Stimulated activated CD8-positive, alpha-beta memory T cell treated with anti-CD3 and anti-CD28 coated beads, Interleukin-2, amount 100 ng/mL, for 48 hours (primary cell): ENCODE measurements at regions not wholly inside any gene's neighbourhood (a gene's known extent, or its start where the extent isn't known, plus 50 kb on each side); places are given as distances from the start of the nearest gene placed in this dataset.
"Not testable (repeated sequence)": the region's sequence is repeated elsewhere in the genome, so short reads cannot be mapped to it uniquely, and the experiment has no call there.

Source experiments
- DNase-seq, 2 donors: peaks; one replicate each; pipeline ENCODE4 v3.0.0-alpha.2; 2020; ENCODE audit warnings: low read depth in 2 of 2

GRCh38 chr2:193868833-193869232, 1674.1 kb upstream of the TMEFF2 start:
- no peak for DNase-seq

GRCh38 chr2:193868132-193868531, 1673.4 kb upstream of the TMEFF2 start:
- no peak for DNase-seq

- no peak for DNase-seq
Measured at GRCh38 chr2:193867454-193867853, 1672.7 kb upstream of the TMEFF2 start.

- DNase-seq, result no peak
Measured at GRCh38 chr2:193861557-193861956, 1666.8 kb upstream of the TMEFF2 start.

GRCh38 chr2:193847991-193848390, 1653.3 kb upstream of the TMEFF2 start:
- DNase-seq, result no peak

DNA sequence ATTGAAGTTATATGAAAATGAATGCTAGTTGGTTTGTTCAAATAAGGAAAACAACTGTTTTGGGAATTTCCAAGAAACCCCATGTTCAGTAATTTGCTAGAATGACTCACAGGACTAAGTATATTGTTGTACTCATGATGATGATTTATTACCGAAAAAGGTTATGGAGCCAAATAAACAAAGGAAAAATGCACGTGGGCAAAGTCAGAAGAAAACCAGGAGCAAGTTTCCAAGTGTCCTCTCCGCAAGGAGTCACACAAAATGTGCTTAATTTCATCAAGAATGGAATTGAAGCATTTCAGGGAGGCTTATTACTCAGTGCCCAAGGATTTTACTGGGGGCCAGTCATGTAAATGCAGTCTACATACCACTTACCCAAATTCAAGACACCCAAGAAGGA, 1652.4 kb upstream of the TMEFF2 start:
- no peak for DNase-seq

DNA sequence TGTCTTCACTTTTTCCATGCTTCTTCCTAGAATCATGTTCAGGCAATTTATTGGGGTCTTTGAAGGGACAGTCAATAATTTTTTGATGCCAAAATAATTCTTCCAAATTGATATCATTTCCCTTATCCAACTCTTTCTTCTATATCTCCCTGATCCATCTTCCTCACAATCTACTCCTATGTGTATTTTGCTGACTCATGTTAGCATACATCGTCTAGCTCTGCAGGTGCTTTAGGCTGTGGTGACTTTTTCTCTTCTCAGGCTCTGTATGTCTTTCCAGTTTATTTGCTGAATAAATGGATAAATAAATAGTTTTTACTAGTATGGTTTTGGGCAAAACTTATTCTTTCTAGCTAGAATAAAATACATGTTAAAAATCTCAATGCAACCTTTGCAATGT, 1650.9 kb upstream of the TMEFF2 start:
- no peak for DNase-seq

- no peak for DNase-seq
Measured at GRCh38 chr2:193843675-193844074, 1648.9 kb upstream of the TMEFF2 start.

DNA sequence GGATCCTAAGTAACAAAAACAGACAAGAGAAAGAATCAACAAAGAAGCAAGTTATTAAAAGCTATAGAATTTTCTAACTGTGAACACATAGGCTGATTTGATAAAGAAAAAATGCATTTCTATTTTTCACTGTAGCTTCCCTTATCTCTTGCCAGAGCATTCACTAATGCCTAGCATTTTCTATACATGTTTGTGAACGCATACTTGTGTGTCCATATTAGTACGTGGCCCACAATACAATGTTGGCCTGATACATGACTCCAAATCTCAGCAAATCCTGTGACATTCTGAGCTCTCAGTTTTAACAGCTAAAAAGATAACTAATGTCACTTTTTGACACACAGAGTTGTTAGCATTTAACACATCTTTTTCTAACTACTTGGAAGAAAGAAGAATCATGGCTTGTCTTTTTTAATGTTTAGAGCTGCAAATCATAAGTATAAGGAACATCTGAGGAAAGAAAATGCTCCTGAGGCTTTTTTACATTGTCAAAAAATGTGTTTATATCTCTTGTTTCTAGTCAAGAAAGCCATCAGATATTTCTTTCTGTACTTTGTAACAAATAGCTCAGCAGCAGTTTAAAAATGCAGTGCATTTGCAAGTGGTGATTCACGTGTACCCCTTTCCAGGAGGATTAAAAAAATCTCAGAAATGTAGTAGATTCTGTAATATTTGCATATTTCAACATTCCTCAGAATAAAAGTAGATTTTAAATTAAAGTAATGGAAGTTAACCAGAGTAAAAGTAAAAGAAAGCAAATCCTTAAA, 1646.8 kb upstream of the TMEFF2 start:
- no peak for DNase-seq

GRCh38 chr2:193837111-193837738, 1642.5 kb upstream of the TMEFF2 start:
- DNase-seq, result no peak

GRCh38 chr2:193836424-193837006, 1641.8 kb upstream of the TMEFF2 start:
- DNase-seq, result not testable (repeated sequence)

- not testable (repeated sequence) for DNase-seq
Measured at GRCh38 chr2:193833895-193834294, 1639.2 kb upstream of the TMEFF2 start.

DNA sequence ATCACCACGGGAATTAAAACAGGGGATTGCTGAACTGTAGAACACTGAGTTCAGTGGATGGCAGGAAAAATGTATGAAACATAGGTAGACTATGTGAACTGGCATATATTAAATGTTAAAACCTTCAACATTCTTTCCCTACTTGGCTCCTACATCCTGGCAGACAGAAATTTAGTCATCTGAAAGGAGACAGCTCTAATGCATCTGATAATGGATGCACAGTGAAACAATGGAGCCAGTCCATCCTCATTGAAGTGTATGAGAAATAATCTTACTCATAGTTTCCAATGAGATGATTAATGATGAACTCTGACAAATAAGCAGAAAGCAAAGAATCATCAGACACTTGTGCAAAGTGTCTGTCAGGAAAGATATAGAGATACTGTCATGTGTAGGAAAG, 1629.7 kb upstream of the TMEFF2 start:
- no peak for DNase-seq

DNA sequence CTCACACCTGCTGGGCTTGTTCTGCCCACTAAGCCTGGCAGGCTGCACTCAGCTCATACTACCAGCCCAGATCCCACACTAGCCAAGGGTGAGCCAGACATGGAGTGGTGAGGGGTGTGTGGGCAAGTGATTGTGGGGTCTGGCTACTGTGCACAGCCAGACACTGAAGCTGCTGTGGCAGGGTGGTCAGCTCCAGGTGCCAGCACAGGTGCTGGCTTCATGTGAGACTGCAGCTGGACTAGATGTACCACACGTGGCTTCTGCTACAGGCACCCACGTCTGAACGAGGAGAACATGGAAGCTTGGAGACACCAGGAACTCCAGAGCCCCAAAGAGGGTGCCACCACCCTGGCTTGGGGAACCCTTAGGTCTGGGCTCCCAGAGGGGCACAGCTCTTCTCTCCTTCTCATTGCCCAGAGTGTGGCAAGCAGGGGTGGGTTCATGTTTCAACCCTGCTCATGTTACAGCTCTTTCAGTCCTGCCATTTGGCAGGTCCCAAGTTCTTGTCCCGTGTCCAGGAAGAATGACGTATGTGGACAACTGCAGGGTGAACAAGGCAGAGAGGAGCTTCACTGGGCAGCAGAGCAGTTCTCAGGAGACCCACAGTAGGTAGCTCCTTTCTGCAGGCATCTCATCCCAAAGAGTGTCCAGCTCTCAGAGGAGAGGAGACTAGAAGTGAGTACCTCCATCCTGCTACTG, 1624.2 kb upstream of the TMEFF2 start:
- DNase-seq, result no peak

GRCh38 chr2:193816008-193816407, 1621.3 kb upstream of the TMEFF2 start:
- DNase-seq, result no peak

DNA sequence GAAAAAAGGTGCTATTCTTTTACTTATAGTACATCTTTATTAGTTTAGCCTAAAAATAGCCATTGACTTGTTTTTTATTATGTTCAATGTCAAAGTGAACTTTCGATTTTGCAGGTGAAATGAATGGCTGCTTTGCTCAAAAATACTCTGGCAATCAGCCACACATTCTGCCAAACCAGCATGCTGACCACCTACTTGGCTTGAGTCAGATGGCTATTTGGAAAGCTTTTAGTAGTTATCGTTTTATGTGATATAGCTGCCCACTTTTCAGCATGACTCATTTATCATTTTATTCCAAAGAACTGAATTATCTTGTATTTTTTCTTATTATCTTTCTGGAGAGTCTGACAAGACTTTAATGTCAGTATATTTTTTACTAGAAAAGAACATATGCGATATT, 1615.8 kb upstream of the TMEFF2 start:
- no peak for DNase-seq

DNA sequence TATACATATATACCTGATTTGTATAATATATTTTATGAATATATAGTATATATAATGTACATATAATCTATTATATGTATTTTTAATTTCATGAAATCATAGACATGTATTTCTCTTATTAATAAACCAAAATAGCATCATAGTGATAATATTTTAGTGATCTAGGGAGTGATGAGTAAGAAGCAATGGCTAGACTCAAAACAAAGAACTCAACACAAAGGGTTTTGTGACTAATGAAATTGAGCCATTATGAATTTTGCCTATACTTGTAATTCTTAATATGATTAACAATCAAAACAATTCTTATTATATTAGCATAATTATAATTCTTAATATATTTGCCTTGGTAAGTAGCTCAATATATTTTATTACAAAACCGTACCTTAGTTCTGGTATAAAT, 1614.1 kb upstream of the TMEFF2 start:
- DNase-seq, result no peak

DNA sequence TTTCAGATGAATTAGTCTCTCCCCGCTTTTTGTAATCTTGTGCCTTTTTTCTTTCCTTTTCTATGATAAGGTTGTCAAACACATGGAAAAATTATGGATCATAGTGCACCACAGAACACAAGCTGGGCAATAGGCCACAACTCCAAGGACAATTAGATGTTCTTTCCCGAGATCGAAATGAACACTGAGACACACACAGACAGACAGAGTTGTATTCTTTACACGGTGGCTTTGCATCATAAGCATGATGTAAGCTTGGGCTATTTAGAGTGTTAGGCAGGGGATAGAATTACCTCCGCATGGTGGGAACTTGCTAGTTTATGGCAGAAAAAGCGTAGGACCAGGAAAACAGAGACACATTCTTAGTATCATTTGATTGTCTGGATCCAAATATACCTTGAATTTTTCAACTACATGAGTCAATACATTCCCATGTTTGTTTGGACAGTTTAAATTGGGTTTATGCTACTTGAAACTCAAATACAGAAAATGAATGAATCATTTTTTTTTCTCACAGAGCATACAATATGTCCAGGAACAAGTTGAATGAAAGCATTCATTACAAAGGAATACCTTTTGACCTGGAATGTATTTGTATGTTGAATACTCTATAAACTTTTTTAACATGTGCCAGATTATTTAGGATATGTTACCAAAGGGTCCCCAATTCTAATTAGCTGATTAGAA, 1611.5 kb upstream of the TMEFF2 start:
- no peak for DNase-seq

- DNase-seq, result no peak
Measured at GRCh38 chr2:193796847-193797246, 1602.1 kb upstream of the TMEFF2 start.

GRCh38 chr2:193793914-193794313, 1599.2 kb upstream of the TMEFF2 start:
- no peak for DNase-seq

GRCh38 chr2:193783681-193784080, 1588.9 kb upstream of the TMEFF2 start:
- DNase-seq, result no peak

- DNase-seq, result no peak
Measured at GRCh38 chr2:193778293-193778692, 1583.6 kb upstream of the TMEFF2 start.
